Activated CD4-positive, alpha-beta T cell treated with anti-CD3 and anti-CD28 coated beads, Interleukin-2, Interleukin-6, amounts not matched to agents 100 ng/mL and 50 ng/mL, durations not matched to agents 16 hours and 8 hours (primary cell): ENCODE measurements at regions not wholly inside any gene's neighbourhood (a gene's known extent, or its start where the extent isn't known, plus 50 kb on each side); places are given as distances from the start of the nearest gene placed in this dataset.

Source experiments
- DNase-seq: peaks from one replicate; pipeline ENCODE4 v3.0.0-alpha.2; 2020

GRCh38 chr2:128368437-128369107, 49.9 kb upstream of the HS6ST1 start:
- DNase-seq, result no peak

GRCh38 chr2:128369108-128369555, 50.5 kb upstream of the HS6ST1 start:
- no peak for DNase-seq

DNA sequence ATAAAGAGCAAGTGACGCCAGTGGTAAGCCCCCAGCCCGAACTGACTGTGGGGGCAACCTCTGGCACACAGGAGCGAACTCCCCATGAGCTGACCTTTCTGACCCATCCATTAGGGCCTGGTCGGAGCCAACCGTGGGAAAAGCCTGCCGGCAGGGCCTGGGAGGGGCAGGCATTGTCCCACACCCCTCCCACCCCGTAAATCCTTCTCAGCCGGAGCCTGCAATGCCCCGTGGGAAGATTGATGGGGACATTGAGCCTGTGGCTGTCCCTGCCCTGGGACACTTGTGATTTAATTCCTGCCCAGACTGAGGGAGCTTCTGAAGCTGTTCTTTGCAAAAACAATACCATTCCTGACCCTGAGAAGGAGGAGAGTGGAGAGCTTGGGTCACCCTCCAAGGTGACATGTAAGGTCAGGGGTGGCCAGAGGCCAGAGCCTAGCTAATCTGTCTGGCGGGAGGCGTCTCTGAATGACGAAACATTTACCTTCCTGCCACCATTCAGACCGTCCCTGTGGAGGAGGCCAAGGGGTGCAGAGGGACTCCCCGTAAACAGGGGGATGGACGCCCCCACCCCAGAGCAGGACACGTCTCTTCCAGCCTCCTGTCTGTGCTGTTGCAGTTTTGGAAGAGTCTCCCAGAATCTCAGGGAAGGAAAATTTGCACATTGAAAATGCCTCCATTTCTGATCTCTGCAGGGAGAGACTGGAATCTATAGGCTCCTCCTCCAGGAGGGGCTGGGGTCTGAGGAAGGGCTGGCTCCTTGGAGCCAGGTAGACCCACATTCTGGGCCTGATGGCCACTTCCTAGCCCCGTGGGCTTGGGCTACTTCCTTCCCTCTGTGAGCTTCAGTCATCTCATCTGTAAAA, 51.2 kb upstream of the HS6ST1 start:
- no peak for DNase-seq

DNA sequence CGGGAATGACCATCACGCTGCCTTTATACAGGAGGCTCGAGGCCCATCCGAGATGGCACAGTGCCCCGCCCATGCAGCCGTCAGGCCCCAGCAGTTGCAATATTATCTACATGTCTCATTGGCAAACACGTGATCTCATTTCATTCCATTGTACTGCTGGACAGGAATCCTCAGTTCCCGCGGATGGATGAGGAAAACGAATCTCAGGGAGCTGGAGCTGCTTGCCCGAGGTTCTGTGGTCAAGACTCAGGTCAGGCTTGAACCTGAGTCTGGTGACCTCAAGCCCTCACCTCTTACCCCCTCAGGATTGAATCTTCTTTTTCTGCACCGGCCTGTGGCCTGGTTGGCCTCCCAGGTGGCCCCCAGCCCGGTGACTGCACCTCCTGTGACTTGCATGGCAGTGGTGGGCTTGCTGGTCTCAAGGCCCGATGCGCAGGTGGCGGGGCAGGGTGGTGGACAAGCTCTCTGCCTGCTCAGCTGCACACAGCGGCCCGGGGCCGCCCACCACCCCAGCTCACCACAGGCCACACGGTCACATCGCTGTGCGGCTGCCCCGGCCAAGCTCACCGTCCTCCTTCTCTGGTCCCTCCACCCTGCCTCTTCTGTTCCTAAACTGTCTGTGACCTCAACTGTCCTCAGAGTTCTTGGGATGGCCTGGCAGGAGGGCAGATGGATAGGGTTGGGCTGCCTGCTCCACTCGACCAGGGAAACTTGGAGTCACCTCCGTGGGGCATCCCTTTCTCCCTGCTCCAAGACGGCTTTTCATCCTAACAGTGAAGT, 52.0 kb upstream of the HS6ST1 start:
- no peak for DNase-seq

GRCh38 chr2:128371248-128371630, 52.6 kb upstream of the HS6ST1 start:
- no peak for DNase-seq

GRCh38 chr2:128371648-128372345, 53.1 kb upstream of the HS6ST1 start:
- DNase-seq, result no peak

- DNase-seq, result peak; percentile 28
Measured at GRCh38 chr2:128372621-128373341, 54.1 kb upstream of the HS6ST1 start.

GRCh38 chr2:128373451-128374000, 54.9 kb upstream of the HS6ST1 start:
- DNase-seq, result no peak

- no peak for DNase-seq
Measured at GRCh38 chr2:128374001-128374710, 55.5 kb upstream of the HS6ST1 start.

GRCh38 chr2:128374711-128375413, 56.2 kb upstream of the HS6ST1 start:
- no peak for DNase-seq

DNA sequence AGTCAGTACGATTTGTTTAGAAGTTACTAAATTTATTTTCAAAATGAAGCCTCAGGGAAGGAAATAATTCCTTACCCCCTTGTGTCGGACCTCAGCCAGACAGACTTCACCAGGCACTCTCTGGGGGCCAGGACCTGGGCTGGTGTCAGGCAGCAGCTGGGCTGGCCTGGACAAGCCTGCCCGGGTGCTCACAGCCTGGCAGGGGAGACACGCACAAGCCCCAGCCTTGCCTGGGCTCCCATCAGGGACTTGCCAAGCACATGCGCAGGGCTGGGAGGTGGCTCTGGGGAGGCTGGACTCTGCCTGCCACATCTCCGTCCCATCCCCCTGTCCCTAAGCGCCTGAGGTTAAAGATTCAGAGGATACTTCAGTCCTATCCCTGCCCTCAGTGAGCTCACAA, 56.8 kb upstream of the HS6ST1 start:
- no peak for DNase-seq

DNA sequence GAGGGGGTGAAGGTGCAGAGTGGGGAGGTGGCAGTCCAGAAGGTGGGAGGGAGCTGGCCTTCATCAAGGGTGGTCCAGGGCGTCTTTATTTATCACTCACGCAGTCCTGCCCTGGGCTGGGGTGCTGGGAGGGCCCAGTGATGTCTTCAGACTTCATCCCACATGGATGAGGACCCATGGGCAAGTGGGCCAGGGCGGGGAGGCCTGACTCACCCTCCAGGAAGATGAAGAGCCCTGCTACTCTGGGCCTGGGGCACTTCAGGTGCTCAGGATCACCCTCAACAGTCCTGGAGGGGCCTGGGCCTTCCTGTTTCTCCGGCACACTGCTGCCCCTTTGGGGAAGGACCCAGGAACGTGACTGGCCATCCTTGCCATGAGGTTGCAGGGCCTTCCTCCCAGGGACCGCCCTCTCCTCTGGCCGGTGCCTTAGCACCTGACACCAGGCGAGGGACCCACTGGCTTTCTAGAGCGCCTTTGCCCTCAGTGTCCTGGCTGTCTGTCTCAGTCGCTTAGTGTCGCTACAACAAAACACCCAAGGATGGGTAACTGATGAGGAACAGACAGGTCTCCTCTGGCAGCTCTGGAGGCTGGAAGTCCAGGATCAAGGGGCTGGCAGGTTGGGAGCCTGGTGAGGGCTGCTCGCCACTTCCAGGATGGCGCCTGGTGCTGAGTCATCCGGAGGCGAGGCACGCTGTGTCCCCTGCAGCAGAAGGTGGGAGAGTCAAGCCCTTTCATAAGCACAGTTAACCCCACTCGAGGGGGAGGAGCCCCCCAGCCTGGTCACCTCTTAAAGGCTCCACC, 57.8 kb upstream of the HS6ST1 start:
- no peak for DNase-seq

GRCh38 chr2:128377071-128377910, 58.6 kb upstream of the HS6ST1 start:
- DNase-seq, result no peak

DNA sequence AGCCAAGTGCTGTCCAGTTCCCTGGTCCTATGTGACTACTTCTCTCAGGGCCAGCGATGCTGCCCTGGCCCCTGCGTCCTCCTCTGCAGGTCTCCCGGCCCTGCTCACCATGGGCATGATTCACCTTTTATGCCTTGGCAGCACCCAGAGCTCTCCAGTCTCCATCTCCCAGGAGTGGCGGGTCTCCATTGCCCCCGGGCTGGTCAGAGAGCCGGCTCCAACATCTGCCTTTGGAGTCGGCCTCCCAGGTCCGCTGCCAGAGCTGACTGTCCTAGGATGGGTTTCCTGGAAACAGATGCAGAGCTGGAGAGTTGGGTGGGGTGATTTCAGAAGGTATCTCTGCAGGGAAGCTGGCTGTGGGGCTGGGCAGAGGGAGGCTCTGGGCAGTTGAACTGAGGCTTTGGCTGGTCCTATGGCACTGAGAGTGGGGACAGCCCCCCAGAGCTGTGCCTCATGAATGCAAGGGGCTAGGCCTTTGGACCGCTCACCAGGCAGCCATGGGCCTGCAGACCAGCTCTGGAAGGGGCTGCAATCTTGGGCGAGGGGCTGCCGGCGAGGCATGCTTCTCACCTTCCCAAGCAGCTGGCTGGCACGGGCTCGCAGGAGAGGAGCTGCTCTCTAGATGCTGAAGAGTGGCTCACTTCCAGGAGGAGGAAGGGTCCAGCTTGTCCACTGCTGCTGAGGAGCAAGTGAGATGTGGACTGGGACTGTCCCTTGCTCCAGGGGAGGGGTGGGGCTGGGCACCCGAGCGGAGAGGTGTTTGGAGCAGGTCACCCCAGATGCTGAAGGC, 59.8 kb upstream of the HS6ST1 start:
- DNase-seq, result no peak

DNA sequence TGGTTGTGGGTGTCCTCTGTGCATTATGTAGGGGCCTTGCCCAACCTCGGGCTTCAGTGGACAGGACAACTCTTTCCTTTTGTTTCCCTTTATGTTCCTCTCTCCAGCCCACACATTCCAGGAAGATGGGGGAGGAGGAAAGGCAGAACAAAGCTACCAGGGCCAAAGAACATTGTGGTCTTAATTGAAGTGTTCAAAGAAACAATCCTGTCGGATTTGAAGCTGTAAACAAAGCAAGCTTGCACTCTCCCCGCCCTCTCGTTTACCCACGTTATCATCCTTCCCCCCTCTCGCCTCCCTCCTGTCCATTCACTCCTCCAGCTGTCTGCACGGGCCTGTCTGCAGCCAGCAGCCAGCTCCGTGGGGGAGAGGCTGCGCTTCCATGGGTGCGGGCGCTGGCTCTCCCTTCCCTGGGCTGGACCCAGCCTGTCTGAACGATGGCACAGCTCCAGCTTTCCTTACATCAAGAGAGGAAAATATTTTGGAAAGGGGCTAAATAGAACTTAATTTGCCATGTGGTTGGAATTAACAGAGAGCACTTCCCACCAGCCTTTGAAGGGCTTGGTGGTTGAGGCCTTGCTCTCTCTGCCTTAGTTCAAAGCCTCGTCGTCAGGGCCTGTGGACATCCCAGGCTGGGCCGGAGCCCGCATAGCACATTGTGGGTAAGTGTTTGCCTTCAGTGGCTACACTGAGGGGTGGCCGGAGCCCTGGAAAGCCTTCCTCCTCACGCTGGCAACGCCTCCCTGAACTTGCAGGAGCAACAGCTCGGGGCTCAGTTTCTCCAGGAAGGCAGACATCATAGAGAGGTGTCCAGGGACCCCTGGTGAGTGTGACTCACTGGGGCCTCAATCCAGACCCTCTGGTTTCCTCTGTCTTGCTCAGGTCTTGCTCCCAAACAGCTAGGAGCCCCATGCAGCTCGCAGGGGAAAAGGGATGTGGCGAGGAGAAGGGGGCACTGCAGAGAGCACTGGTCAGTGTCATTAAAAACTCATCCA, 60.6 kb upstream of the HS6ST1 start:
- no peak for DNase-seq

GRCh38 chr2:128380061-128380889, 61.6 kb upstream of the HS6ST1 start:
- DNase-seq, result no peak
